ENCODE measurements at regions not wholly inside any gene's neighbourhood (a gene's known extent, or its start where the extent isn't known, plus 50 kb on each side); places are given as distances from the start of the nearest gene placed in this dataset.
A peak's percentile ranks its signal among the peaks of the same experiment; 100 is the strongest.

DNA sequence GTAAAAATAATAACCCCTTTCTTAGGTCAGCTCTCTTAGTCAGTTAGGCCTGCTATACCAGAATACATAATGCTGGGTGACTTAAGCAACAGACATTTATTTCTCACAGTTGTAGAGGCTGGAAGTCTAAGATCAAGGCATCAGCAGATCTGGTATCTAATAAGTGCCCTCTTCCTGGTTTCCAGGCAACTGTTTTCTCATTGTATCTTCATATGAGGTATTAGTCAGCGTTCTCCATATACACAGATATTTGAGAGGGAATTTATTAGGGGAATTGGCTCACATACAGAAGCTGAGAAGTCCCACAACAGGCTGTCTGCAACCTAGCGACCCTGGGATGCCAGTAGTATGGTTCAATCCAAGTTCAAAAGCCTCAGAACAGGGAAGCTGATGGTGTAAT lies 896.0 kb downstream of the GALC start:
- no peak for TF ChIP-seq EZH2 (IDR thresholded peaks at IDR 0.05; ENCODE audit: insufficient read depth, low read length)
- TF ChIP-seq, protein P1, sequence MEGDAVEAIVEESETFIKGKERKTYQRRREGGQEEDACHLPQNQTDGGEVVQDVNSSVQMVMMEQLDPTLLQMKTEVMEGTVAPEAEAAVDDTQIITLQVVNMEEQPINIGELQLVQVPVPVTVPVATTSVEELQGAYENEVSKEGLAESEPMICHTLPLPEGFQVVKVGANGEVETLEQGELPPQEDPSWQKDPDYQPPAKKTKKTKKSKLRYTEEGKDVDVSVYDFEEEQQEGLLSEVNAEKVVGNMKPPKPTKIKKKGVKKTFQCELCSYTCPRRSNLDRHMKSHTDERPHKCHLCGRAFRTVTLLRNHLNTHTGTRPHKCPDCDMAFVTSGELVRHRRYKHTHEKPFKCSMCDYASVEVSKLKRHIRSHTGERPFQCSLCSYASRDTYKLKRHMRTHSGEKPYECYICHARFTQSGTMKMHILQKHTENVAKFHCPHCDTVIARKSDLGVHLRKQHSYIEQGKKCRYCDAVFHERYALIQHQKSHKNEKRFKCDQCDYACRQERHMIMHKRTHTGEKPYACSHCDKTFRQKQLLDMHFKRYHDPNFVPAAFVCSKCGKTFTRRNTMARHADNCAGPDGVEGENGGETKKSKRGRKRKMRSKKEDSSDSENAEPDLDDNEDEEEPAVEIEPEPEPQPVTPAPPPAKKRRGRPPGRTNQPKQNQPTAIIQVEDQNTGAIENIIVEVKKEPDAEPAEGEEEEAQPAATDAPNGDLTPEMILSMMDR (IDR thresholded peaks at IDR 0.05; ENCODE audit: insufficient read depth, low read depth, low read length) = no peak
- no peak overlapping the region for H2AFZ ChIP-seq (ENCODE audit: low read depth, low read length)
- FAIRE-seq = no peak

DNA sequence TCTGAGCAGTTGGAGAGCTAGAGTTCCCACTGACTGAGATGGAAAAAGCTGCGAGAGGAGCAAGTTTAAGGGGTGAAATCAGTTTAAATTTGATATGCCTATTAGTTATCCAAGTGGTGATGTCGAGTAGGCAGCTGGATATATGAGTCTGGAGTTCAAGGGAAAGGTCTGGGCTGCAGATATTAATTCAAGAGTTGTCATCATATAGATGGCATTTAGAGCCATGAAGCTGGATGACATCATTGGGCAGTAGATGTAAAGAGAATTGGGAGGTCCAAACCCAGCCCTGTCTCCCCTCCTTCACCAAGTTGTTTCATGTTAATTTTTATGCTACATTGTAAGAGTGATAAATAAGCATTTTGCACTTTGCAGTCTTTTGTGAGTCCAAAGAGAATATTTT lies 898.1 kb downstream of the GALC start:
- Histone ChIP-seq H2AFZ (ENCODE audit: low read depth, low read length) (no peak overlapping the region), H3K4me2 (ENCODE audit: low read length) (no peak overlapping the region), H3K4me3 (ENCODE audit: insufficient read depth, low read depth, low read length) (no peak overlapping the region), H3K4me1 (ENCODE audit: insufficient read depth, low read length) (no peaks in the 10 kb centered on the region), H3K27ac (ENCODE audit: low read depth, low read length) (no peak overlapping the region), H3K9ac (ENCODE audit: low read length) (no peak overlapping the region), H4K20me1 (ENCODE audit: insufficient read depth, low read length) (no peaks in the 10 kb centered on the region), H3K36me3 (ENCODE audit: insufficient read depth, low read length) (no peaks in the 10 kb centered on the region), H3K9me3 (ENCODE audit: insufficient read depth, low read depth, low read length) (no peaks in the 10 kb centered on the region), H3K27me3 (ENCODE audit: insufficient read depth, low read length) (no peaks in the 10 kb centered on the region), H3K79me2 (ENCODE audit: insufficient read depth, low read length) (no peaks in the 10 kb centered on the region)
- TF ChIP-seq, protein P1 (IDR thresholded peaks at IDR 0.05; ENCODE audit: insufficient read depth, low read depth, low read length) = no peak
- TF ChIP-seq EZH2 (IDR thresholded peaks at IDR 0.05; ENCODE audit: insufficient read depth, low read length) = no peak
- FAIRE-seq (no peak), DNase-seq (ENCODE audit: low read depth) (peak; percentile 25)
- H3K9me3 Mint-ChIP-seq (ENCODE audit: unreplicated experiment) = peaks cover 5% of the 10 kb centered on the region
- peaks cover 4% of the 10 kb centered on the region for H3K4me1 Mint-ChIP-seq (ENCODE audit: low read depth, unreplicated experiment)
- no peaks in the 10 kb centered on the region for H3K36me3 Mint-ChIP-seq (ENCODE audit: low read depth, unreplicated experiment)
- H3K27me3 Mint-ChIP-seq (ENCODE audit: low read depth, unreplicated experiment) = no peaks in the 10 kb centered on the region
- no peak overlapping the region for H3K27ac Mint-ChIP-seq (ENCODE audit: unreplicated experiment)
- H3K4me3 Mint-ChIP-seq (ENCODE audit: unreplicated experiment) = no peak overlapping the region

More for the DNA sequence above, 896.0 kb downstream of the GALC start:
- Histone ChIP-seq H3K27me3 (ENCODE audit: insufficient read depth, low read length) (no peaks in the 10 kb centered on the region), H3K36me3 (ENCODE audit: insufficient read depth, low read length) (no peaks in the 10 kb centered on the region), H3K4me3 (ENCODE audit: insufficient read depth, low read depth, low read length) (no peak overlapping the region), H3K4me2 (ENCODE audit: low read length) (no peak overlapping the region), H3K9ac (ENCODE audit: low read length) (no peak overlapping the region), H3K27ac (ENCODE audit: low read depth, low read length) (no peak overlapping the region), H4K20me1 (ENCODE audit: insufficient read depth, low read length) (no peaks in the 10 kb centered on the region), H3K4me1 (ENCODE audit: insufficient read depth, low read length) (no peaks in the 10 kb centered on the region), H3K79me2 (ENCODE audit: insufficient read depth, low read length) (no peaks in the 10 kb centered on the region), H3K9me3 (ENCODE audit: insufficient read depth, low read depth, low read length) (no peaks in the 10 kb centered on the region)
- H3K27ac Mint-ChIP-seq (ENCODE audit: unreplicated experiment) = no peak overlapping the region
- no peaks in the 10 kb centered on the region for H3K27me3 Mint-ChIP-seq (ENCODE audit: low read depth, unreplicated experiment)
- H3K36me3 Mint-ChIP-seq (ENCODE audit: low read depth, unreplicated experiment) = no peaks in the 10 kb centered on the region
- peaks cover 2% of the 10 kb centered on the region for H3K9me3 Mint-ChIP-seq (ENCODE audit: unreplicated experiment)
- no peaks in the 10 kb centered on the region for H3K4me1 Mint-ChIP-seq (ENCODE audit: low read depth, unreplicated experiment)
- peak; percentile 66 for DNase-seq (ENCODE audit: low read depth)
- no peak overlapping the region for H3K4me3 Mint-ChIP-seq (ENCODE audit: unreplicated experiment)

DNA sequence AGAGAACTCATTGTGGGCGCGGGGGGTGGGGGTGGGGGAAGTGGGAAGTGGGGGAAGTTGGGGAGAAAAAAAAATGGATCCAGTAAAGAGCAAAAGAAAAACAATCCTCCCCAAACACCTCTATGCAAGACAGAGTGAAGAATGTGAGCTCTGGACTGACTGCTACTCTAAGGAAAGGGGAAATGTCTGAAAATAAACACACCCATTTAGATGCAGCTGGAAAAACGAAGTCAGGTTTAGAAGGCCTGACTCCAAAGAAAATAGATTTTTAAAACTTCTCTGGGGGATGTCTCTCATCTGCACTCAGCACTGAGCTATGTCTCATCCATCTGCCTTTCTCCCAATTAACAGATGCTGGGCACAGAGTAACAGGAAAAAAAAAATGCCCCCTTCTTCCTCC lies 904.4 kb downstream of the GALC start:
- Mint-ChIP-seq H3K27ac (ENCODE audit: unreplicated experiment) (no peak overlapping the region), H3K4me3 (ENCODE audit: unreplicated experiment) (no peak overlapping the region), H3K4me1 (ENCODE audit: low read depth, unreplicated experiment) (peaks cover 4% of the 10 kb centered on the region), H3K9me3 (ENCODE audit: unreplicated experiment) (peaks cover 5% of the 10 kb centered on the region), H3K36me3 (ENCODE audit: low read depth, unreplicated experiment) (no peaks in the 10 kb centered on the region), H3K27me3 (ENCODE audit: low read depth, unreplicated experiment) (no peaks in the 10 kb centered on the region)
- Histone ChIP-seq H2AFZ (ENCODE audit: low read depth, low read length) (no peak overlapping the region), H3K27me3 (ENCODE audit: insufficient read depth, low read length) (no peaks in the 10 kb centered on the region), H3K79me2 (ENCODE audit: insufficient read depth, low read length) (no peaks in the 10 kb centered on the region), H3K9me3 (ENCODE audit: insufficient read depth, low read depth, low read length) (no peaks in the 10 kb centered on the region), H3K27ac (ENCODE audit: low read depth, low read length) (no peak overlapping the region), H3K36me3 (ENCODE audit: insufficient read depth, low read length) (no peaks in the 10 kb centered on the region), H3K4me3 (ENCODE audit: insufficient read depth, low read depth, low read length) (no peak overlapping the region), H3K9ac (ENCODE audit: low read length) (no peak overlapping the region), H4K20me1 (ENCODE audit: insufficient read depth, low read length) (no peaks in the 10 kb centered on the region), H3K4me2 (ENCODE audit: low read length) (no peak overlapping the region), H3K4me1 (ENCODE audit: insufficient read depth, low read length) (no peaks in the 10 kb centered on the region)
- TF ChIP-seq EZH2 (IDR thresholded peaks at IDR 0.05; ENCODE audit: insufficient read depth, low read length) = no peak
- TF ChIP-seq, protein P1 (IDR thresholded peaks at IDR 0.05; ENCODE audit: insufficient read depth, low read depth, low read length) = no peak
- no peak for FAIRE-seq
- DNase-seq (ENCODE audit: low read depth) = no peak
